H1 (cell line): ENCODE measurements at regions not wholly inside any gene's neighbourhood (a gene's known extent, or its start where the extent isn't known, plus 50 kb on each side); places are given as distances from the start of the nearest gene placed in this dataset.

Experiments
- CBX8 ChIP-seq: fragments of 300-800, 300-1000 bp; sonication (generic); IDR thresholded peaks from 2 replicates; pipeline ENCODE4 v1.7.1; 2016; ENCODE audit warnings: low read depth, low read length, borderline replicate concordance
- CREB1 ChIP-seq: IDR thresholded peaks from 2 replicates; pipeline ENCODE4 v1.6.1; 2012; ENCODE audit warnings: inconsistent platforms
- CTBP2 ChIP-seq: IDR thresholded peaks from 2 replicates; pipeline ENCODE4 v1.7.0; 2011; ENCODE audit warnings: borderline replicate concordance, mild to moderate bottlenecking, moderate library complexity, mixed read lengths, low read length; ENCODE audit not compliant: insufficient read depth, insufficient read length
- EZH2 ChIP-seq: fragments of 200-600 bp; sonication (generic); IDR thresholded peaks from 2 replicates; pipeline ENCODE4 v1.7.1; 2012; ENCODE audit warnings: low read depth, mild to moderate bottlenecking, moderate library complexity, low read length, inconsistent platforms; ENCODE audit not compliant: severe bottlenecking
- SIRT6 ChIP-seq: IDR thresholded peaks from one replicate; pipeline ENCODE4 v1.7.1; 2012; ENCODE audit warnings: low read length, inconsistent platforms
- TF ChIP-seq, protein P1 (sequence below): IDR thresholded peaks from 2 replicates; pipeline ENCODE4 v1.6.1; 2011; ENCODE audit warnings: low read depth, mild to moderate bottlenecking, low read length; ENCODE audit not compliant: insufficient read depth

DNA sequence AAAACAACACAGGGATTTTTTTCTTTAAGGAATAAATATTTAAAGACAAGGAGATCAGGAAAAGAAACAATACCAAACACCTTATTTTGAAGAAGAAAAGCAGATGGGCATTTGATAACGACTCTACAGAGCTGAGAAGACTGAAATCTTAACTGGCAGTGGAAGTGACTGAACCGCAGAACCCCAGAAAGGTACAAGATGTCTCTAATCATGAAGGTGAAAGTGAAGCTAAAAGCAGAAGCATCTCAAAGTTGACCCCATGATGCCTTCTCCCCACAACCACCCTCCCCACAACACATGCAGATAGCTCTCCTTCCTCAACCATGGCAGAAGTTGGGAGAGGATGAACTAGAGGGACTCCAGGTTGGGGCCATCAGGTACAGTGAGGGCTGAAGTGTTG lies 129.6 kb downstream of the ZNF648 start (continued):
- TF ChIP-seq, protein P1, sequence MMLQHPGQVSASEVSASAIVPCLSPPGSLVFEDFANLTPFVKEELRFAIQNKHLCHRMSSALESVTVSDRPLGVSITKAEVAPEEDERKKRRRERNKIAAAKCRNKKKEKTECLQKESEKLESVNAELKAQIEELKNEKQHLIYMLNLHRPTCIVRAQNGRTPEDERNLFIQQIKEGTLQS = no peak
- TF ChIP-seq CBX8 = no peak
- no peak for TF ChIP-seq CTBP2
- TF ChIP-seq SIRT6 = no peak
- TF ChIP-seq CREB1 = no peak
- no peak for TF ChIP-seq EZH2
- TF ChIP-seq, all 59 proteins: peak for 0
